ENCODE measurements at regions not wholly inside any gene's neighbourhood (a gene's known extent, or its start where the extent isn't known, plus 50 kb on each side); places are given as distances from the start of the nearest gene placed in this dataset.

DNA sequence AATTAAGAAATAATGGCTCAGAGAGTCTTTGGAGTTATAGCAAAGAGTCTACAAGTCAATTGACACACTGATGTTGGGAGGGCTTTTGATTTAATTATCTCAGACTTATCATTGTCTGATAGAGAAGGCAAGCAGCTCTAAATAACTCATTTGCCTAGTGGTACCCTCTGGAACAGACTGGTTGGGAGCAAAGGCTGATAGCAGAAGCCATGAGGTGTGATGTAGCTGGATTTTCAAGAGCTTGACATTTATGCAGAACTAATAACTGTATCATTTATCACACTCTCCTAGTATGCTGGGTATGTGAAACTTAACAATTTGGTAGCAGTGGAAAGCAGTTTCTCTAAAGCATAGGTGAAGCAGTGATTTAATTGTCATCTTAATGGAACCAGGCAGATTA, 380.6 kb downstream of the TENT5A start:
- TF ChIP-seq, protein P1, sequence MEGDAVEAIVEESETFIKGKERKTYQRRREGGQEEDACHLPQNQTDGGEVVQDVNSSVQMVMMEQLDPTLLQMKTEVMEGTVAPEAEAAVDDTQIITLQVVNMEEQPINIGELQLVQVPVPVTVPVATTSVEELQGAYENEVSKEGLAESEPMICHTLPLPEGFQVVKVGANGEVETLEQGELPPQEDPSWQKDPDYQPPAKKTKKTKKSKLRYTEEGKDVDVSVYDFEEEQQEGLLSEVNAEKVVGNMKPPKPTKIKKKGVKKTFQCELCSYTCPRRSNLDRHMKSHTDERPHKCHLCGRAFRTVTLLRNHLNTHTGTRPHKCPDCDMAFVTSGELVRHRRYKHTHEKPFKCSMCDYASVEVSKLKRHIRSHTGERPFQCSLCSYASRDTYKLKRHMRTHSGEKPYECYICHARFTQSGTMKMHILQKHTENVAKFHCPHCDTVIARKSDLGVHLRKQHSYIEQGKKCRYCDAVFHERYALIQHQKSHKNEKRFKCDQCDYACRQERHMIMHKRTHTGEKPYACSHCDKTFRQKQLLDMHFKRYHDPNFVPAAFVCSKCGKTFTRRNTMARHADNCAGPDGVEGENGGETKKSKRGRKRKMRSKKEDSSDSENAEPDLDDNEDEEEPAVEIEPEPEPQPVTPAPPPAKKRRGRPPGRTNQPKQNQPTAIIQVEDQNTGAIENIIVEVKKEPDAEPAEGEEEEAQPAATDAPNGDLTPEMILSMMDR (IDR thresholded peaks at IDR 0.05): no peak
- TF ChIP-seq POLR2AphosphoS5 (IDR thresholded peaks at IDR 0.05): no peak
- TF ChIP-seq POLR2A (IDR thresholded peaks at IDR 0.05): no peak

All from transverse colon (tissue), 4 donors.